SK-N-MC (cell line): ENCODE measurements at regions not wholly inside any gene's neighbourhood (a gene's known extent, or its start where the extent isn't known, plus 50 kb on each side); places are given as distances from the start of the nearest gene placed in this dataset.

ENCODE experiments used
- DNase-seq: peaks from one replicate; pipeline ENCODE4 v3.0.0-alpha.2; 2011; ENCODE audit warnings: low read depth, low spot score
- H3K27ac ChIP-seq: fragments of 200-600 bp; sonication (generic); 2 replicates; pipeline ENCODE4 v1.5.1; 2016; ENCODE audit warnings: mixed run types
- H3K36me3 ChIP-seq: fragments of 200-600 bp; sonication (generic); 2 replicates; pipeline ENCODE4 v1.6.1; 2017; ENCODE audit warnings: antibody characterized with exemption, low read length, mixed read lengths; ENCODE audit not compliant: insufficient read depth
- H3K4me3 ChIP-seq: fragments of 200-600 bp; sonication (generic); 2 replicates; pipeline ENCODE4 v1.5.1; 2016
- H3K9ac ChIP-seq: fragments of 200-600 bp; sonication (generic); 2 replicates; pipeline ENCODE4 v1.8.0; 2017; ENCODE audit warnings: mixed run types, mixed read lengths; ENCODE audit not compliant: insufficient read length
- H3K9me3 ChIP-seq: fragments of 200-600 bp; sonication (generic); 2 replicates; pipeline ENCODE4 v1.6.1; 2017; ENCODE audit warnings: low read depth, mild to moderate bottlenecking, antibody characterized with exemption, low read length, moderate library complexity, mixed read lengths
- EZH2 ChIP-seq: fragments of 200-600 bp; sonication (generic); IDR thresholded peaks from one replicate; pipeline ENCODE4 v1.6.1; 2017; ENCODE audit warnings: antibody characterized with exemption
- FOXP2 ChIP-seq: optimal IDR thresholded peaks from 2 replicates; pipeline ENCODE3; 2011; ENCODE audit warnings: mild to moderate bottlenecking, moderate library complexity; ENCODE audit not compliant: insufficient read depth; ENCODE audit errors: extremely low read length, control extremely low read depth
- POLR2AphosphoS5 ChIP-seq: IDR thresholded peaks from 2 replicates; pipeline ENCODE4 v1.6.1; 2012; ENCODE audit warnings: mild to moderate bottlenecking, low read depth, low read length, borderline replicate concordance

- no peak for DNase-seq
- TF ChIP-seq FOXP2 (no peak), POLR2AphosphoS5 (no peak), EZH2 (no peak)
- H3K27ac ChIP-seq, result no peak overlapping the region
- no peak overlapping the region for H3K9ac ChIP-seq
- no peaks in the 10 kb centered on the region; the same call in 1 of the 2 replicates for H3K9me3 ChIP-seq
- no peaks in the 10 kb centered on the region for H3K36me3 ChIP-seq
- H3K4me3 ChIP-seq, result no peak overlapping the region
These were observed 114.5 kb upstream of the SLIT2 start for GRCh38 chr4:20137176-20137575.

- H3K27ac ChIP-seq, result no peak overlapping the region
These were observed 124.1 kb upstream of the SLIT2 start for GRCh38 chr4:20127626-20128025.

GRCh38 chr4:20126906-20127305, 124.8 kb upstream of the SLIT2 start:
- TF ChIP-seq EZH2, result no peak
- no peak for TF ChIP-seq FOXP2
- no peak for TF ChIP-seq POLR2AphosphoS5
- no peak overlapping the region for H3K9ac ChIP-seq
- no peaks in the 10 kb centered on the region for H3K36me3 ChIP-seq
- DNase-seq, result no peak
- H3K4me3 ChIP-seq, result no peak overlapping the region
- H3K27ac ChIP-seq, result no peak overlapping the region
- H3K9me3 ChIP-seq, result no peaks in the 10 kb centered on the region

More at GRCh38 chr4:20127626-20128025, 124.1 kb upstream of the SLIT2 start:
- Histone ChIP-seq H3K9ac (no peak overlapping the region), H3K4me3 (no peak overlapping the region), H3K9me3 (no peaks in the 10 kb centered on the region), H3K36me3 (no peaks in the 10 kb centered on the region)
- no peak for TF ChIP-seq POLR2AphosphoS5
- no peak for TF ChIP-seq EZH2
- no peak for TF ChIP-seq FOXP2
- DNase-seq, result no peak

GRCh38 chr4:20124317-20125026, 127.2 kb upstream of the SLIT2 start:
- no peak for TF ChIP-seq EZH2
- TF ChIP-seq POLR2AphosphoS5, result no peak
- no peak for TF ChIP-seq FOXP2
- Histone ChIP-seq H3K27ac (no peak overlapping the region), H3K9me3 (no peaks in the 10 kb centered on the region), H3K36me3 (no peaks in the 10 kb centered on the region), H3K4me3 (no peak overlapping the region), H3K9ac (no peak overlapping the region)
- no peak for DNase-seq

- Histone ChIP-seq H3K4me3 (no peak overlapping the region), H3K9me3 (no peaks in the 10 kb centered on the region), H3K36me3 (no peaks in the 10 kb centered on the region), H3K27ac (no peak overlapping the region), H3K9ac (no peak overlapping the region)
- DNase-seq, result no peak
- TF ChIP-seq POLR2AphosphoS5 (no peak), EZH2 (no peak), FOXP2 (no peak)
These were observed 129.3 kb upstream of the SLIT2 start for GRCh38 chr4:20122198-20122988.

GRCh38 chr4:20119141-20119540, 132.6 kb upstream of the SLIT2 start:
- Histone ChIP-seq H3K4me3 (no peak overlapping the region), H3K27ac (no peak overlapping the region), H3K9ac (no peak overlapping the region), H3K36me3 (no peaks in the 10 kb centered on the region), H3K9me3 (no peaks in the 10 kb centered on the region)
- TF ChIP-seq EZH2 (no peak), FOXP2 (no peak), POLR2AphosphoS5 (no peak)
- no peak for DNase-seq

GRCh38 chr4:20109391-20109790, 142.3 kb upstream of the SLIT2 start:
- H3K9me3 ChIP-seq, result no peaks in the 10 kb centered on the region
- H3K4me3 ChIP-seq, result no peak overlapping the region
- no peak overlapping the region for H3K9ac ChIP-seq
- H3K27ac ChIP-seq, result no peak overlapping the region
- no peak for DNase-seq
- TF ChIP-seq EZH2, result no peak
- no peak for TF ChIP-seq POLR2AphosphoS5
- no peaks in the 10 kb centered on the region for H3K36me3 ChIP-seq

- Histone ChIP-seq H3K9ac (no peak overlapping the region), H3K36me3 (no peaks in the 10 kb centered on the region), H3K9me3 (no peaks in the 10 kb centered on the region), H3K27ac (no peak overlapping the region), H3K4me3 (no peak overlapping the region)
- no peak for DNase-seq
- no peak for TF ChIP-seq FOXP2
- no peak for TF ChIP-seq EZH2
- TF ChIP-seq POLR2AphosphoS5, result no peak
These were observed 144.8 kb upstream of the SLIT2 start for GRCh38 chr4:20106921-20107320.

- H3K36me3 ChIP-seq, result no peaks in the 10 kb centered on the region
- no peak for DNase-seq
- no peak overlapping the region for H3K9ac ChIP-seq
- no peak overlapping the region for H3K4me3 ChIP-seq
- no peak overlapping the region for H3K27ac ChIP-seq
- no peaks in the 10 kb centered on the region for H3K9me3 ChIP-seq
- no peak for TF ChIP-seq EZH2
- no peak for TF ChIP-seq POLR2AphosphoS5
- TF ChIP-seq FOXP2, result no peak
These were observed 149.9 kb upstream of the SLIT2 start for GRCh38 chr4:20101831-20102230.
